PC-3 (cell line): ENCODE measurements at regions not wholly inside any gene's neighbourhood (a gene's known extent, or its start where the extent isn't known, plus 50 kb on each side); places are given as distances from the start of the nearest gene placed in this dataset.

Experiments
- CTCF ChIP-seq: fragments of 300-600 bp; sonication (generic); conservative IDR thresholded peaks from 2 replicates; pipeline ENCODE4 v1.5.1; 2017; ENCODE audit warnings: antibody characterized with exemption, low read depth, mild to moderate bottlenecking, low read length
- EZH2 ChIP-seq: fragments of 300-600 bp; sonication (generic); IDR thresholded peaks from one replicate; pipeline ENCODE4 v1.6.1; 2017; ENCODE audit warnings: antibody characterized with exemption, mild to moderate bottlenecking, low read length; ENCODE audit not compliant: unreplicated experiment

- TF ChIP-seq EZH2 = no peak
- no peak for TF ChIP-seq CTCF
These were observed 515.9 kb upstream of the PAPPA start for GRCh38 chr9:115637661-115638060.
